Stomach (tissue), 8 donors: ENCODE measurements at regions not wholly inside any gene's neighbourhood (a gene's known extent, or its start where the extent isn't known, plus 50 kb on each side); places are given as distances from the start of the nearest gene placed in this dataset.

Experiments used
- DNase-seq, 2 donors: peaks; one replicate each; pipeline versions ENCODE4 v3.0.0 to v3.0.0-alpha.2; 2013 to 2019
- H3K27ac ChIP-seq, 5 donors: fragments of 200-600 bp in 4 of 5; sonication (generic) in 4 of 5; one replicate each; pipeline ENCODE4 v1.5.1; 2013 to 2019; ENCODE audit warnings: mild to moderate bottlenecking in 1 of 5, moderate library complexity in 1 of 5
- H3K27me3 ChIP-seq, 3 donors: fragments of 200-600 bp; sonication (generic); one replicate each; pipeline ENCODE4 v1.5.1; 2017 to 2019; ENCODE audit warnings: mixed run types in 1 of 3
- H3K36me3 ChIP-seq, 4 donors: fragments of 200-600 bp; sonication (generic); 1 replicate in 3 of 4; 2 replicates in 1 of 4; pipeline ENCODE4 v1.5.1; 2016 to 2019
- H3K4me1 ChIP-seq, 4 donors: fragments of 200-600 bp; sonication (generic); one replicate each; pipeline ENCODE4 v1.5.1; 2016 to 2019
- H3K4me3 ChIP-seq, 4 donors: fragments of 200-600 bp; sonication (generic) in 3 of 4; one replicate each; pipeline ENCODE4 v1.5.1; 2016 to 2019; ENCODE audit warnings: mild to moderate bottlenecking in 1 of 4
- H3K9me3 ChIP-seq, 4 donors: fragments of 200-600 bp; sonication (generic); one replicate each; pipeline ENCODE4 v1.5.1; 2016 to 2019
- EP300 ChIP-seq: sonication (generic); formaldehyde crosslinking; IDR thresholded peaks from one replicate; pipeline ENCODE4 v1.6.1; 2017; ENCODE audit warnings: antibody characterized with exemption
- POLR2A ChIP-seq, 4 donors: fragments of 450-650 bp; IDR thresholded peaks; one replicate each; pipeline ENCODE4 v1.6.1; 2016; ENCODE audit warnings: antibody characterized with exemption in 4 of 4, control low read depth in 2 of 4, mild to moderate bottlenecking in 1 of 4, moderate library complexity in 1 of 4
- POLR2AphosphoS5 ChIP-seq, 3 donors: sonication (generic); formaldehyde crosslinking; IDR thresholded peaks; one replicate each; pipeline ENCODE4 v1.6.1; 2016; ENCODE audit warnings: antibody characterized with exemption in 3 of 3
- WGBS, 5 donors: extraction: QIAGEN DNeasy Blood & Tissue Kit in 3 of 5; methylation state at CpG; one replicate each; pipeline versions ENCODE4 v1.1.5 to v1.1.7; 2013 to 2018; 5-methylcytosine and 5-hydroxymethylcytosine counted together
- intact Hi-C: fragments of 100-400 bp; cut with DNase I; formaldehyde crosslinking; loops from one replicate; pipeline ENCODE4 v1.15.1; 2023; ENCODE audit warnings: low total_unique reads
- TF ChIP-seq, protein P1 (sequence below), 7 experiments: fragments of 450-650 bp in 4 of 7; fragments of 200-600 bp in 3 of 7; sonication (generic) in 3 of 7; IDR thresholded peaks; one replicate each; pipeline ENCODE4 v1.5.1; 2016 to 2019; ENCODE audit warnings: antibody characterized with exemption in 7 of 7, control low read depth in 2 of 7, mild to moderate bottlenecking in 1 of 7
- donor health status: healthy with polysubstance abuse.
- donor health status: Bipolar disorder and iron deficiency.
- donor health status: healthy.

- Histone ChIP-seq H3K9me3 (no peaks in the 10 kb centered on the region), H3K4me3 (no peak overlapping the region), H3K36me3 (no peaks in the 10 kb centered on the region), H3K4me1 (no peaks in the 10 kb centered on the region), H3K27ac (no peak overlapping the region), H3K27me3 (no peaks in the 10 kb centered on the region)
- 68 to 80% (median 71%) methylated on average over 3 of the region's 3 CpGs for WGBS, 5 donors
- intact Hi-C loops: no loop called here
- TF ChIP-seq POLR2AphosphoS5 (IDR thresholded peaks at IDR 0.05) (no peak), EP300 (no peak), POLR2A (IDR thresholded peaks at IDR 0.05) (no peak)
- TF ChIP-seq, protein P1, sequence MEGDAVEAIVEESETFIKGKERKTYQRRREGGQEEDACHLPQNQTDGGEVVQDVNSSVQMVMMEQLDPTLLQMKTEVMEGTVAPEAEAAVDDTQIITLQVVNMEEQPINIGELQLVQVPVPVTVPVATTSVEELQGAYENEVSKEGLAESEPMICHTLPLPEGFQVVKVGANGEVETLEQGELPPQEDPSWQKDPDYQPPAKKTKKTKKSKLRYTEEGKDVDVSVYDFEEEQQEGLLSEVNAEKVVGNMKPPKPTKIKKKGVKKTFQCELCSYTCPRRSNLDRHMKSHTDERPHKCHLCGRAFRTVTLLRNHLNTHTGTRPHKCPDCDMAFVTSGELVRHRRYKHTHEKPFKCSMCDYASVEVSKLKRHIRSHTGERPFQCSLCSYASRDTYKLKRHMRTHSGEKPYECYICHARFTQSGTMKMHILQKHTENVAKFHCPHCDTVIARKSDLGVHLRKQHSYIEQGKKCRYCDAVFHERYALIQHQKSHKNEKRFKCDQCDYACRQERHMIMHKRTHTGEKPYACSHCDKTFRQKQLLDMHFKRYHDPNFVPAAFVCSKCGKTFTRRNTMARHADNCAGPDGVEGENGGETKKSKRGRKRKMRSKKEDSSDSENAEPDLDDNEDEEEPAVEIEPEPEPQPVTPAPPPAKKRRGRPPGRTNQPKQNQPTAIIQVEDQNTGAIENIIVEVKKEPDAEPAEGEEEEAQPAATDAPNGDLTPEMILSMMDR (IDR thresholded peaks at IDR 0.05): no peak
- no peak for DNase-seq
These were observed 60.5 kb upstream of the TPM4 start for GRCh38 chr19:16015805-16016173.

- Histone ChIP-seq H3K4me3 (no peak overlapping the region), H3K4me1 (no peaks in the 10 kb centered on the region), H3K27me3 (no peaks in the 10 kb centered on the region), H3K36me3 (no peaks in the 10 kb centered on the region), H3K9me3 (no peaks in the 10 kb centered on the region), H3K27ac (no peak overlapping the region)
- no peak for TF ChIP-seq POLR2A (IDR thresholded peaks at IDR 0.05)
- TF ChIP-seq EP300: no peak
- TF ChIP-seq POLR2AphosphoS5 (IDR thresholded peaks at IDR 0.05): no peak
- TF ChIP-seq, protein P1 (IDR thresholded peaks at IDR 0.05): no peak
- peak in 1 of 2 donors; percentile 22 for DNase-seq
- intact Hi-C loops: no loop called here
- WGBS, 5 donors: 79 to 90% (median 83%) methylated on average over 9 to 15 of the region's 15 CpGs
These were observed 59.8 kb upstream of the TPM4 start for GRCh38 chr19:16016226-16017137.

- peak in 1 of 2 donors; percentile 17 for DNase-seq
- H3K36me3 ChIP-seq: no peaks in the 10 kb centered on the region
- intact Hi-C loops: no loop called here
- H3K27me3 ChIP-seq: no peaks in the 10 kb centered on the region
- no peak overlapping the region for H3K27ac ChIP-seq
- H3K4me1 ChIP-seq: no peaks in the 10 kb centered on the region
- WGBS, 5 donors: 87 to 95% (median 91%) methylated on average over 11 of the region's 11 CpGs
- TF ChIP-seq EP300: no peak
- TF ChIP-seq POLR2A (IDR thresholded peaks at IDR 0.05): no peak
- TF ChIP-seq POLR2AphosphoS5 (IDR thresholded peaks at IDR 0.05): no peak
- TF ChIP-seq, protein P1 (IDR thresholded peaks at IDR 0.05): no peak
- no peak overlapping the region for H3K4me3 ChIP-seq
- H3K9me3 ChIP-seq: no peaks in the 10 kb centered on the region
These were observed 59.2 kb upstream of the TPM4 start for GRCh38 chr19:16017138-16017490.

- no peaks in the 10 kb centered on the region for H3K27me3 ChIP-seq
- 71 to 96% (median 85%) methylated on average over 3 to 17 of the region's 17 CpGs for WGBS, 5 donors
- H3K4me3 ChIP-seq: no peak overlapping the region
- DNase-seq: peak in 1 of 2 donors; percentile 20
- H3K4me1 ChIP-seq: no peaks in the 10 kb centered on the region
- no peaks in the 10 kb centered on the region for H3K36me3 ChIP-seq
- no peak for TF ChIP-seq EP300
- TF ChIP-seq, protein P1 (IDR thresholded peaks at IDR 0.05): no peak
- TF ChIP-seq POLR2AphosphoS5 (IDR thresholded peaks at IDR 0.05): no peak
- TF ChIP-seq POLR2A (IDR thresholded peaks at IDR 0.05): no peak
- intact Hi-C loops: no loop called here
- no peak overlapping the region for H3K27ac ChIP-seq
- no peaks in the 10 kb centered on the region for H3K9me3 ChIP-seq
These were observed 58.1 kb upstream of the TPM4 start for GRCh38 chr19:16018106-16018755.
